PFSK-1 (cell line): ENCODE measurements at regions not wholly inside any gene's neighbourhood (a gene's known extent, or its start where the extent isn't known, plus 50 kb on each side); places are given as distances from the start of the nearest gene placed in this dataset.

Source experiments
- FOXP2 ChIP-seq: optimal IDR thresholded peaks from 2 replicates; pipeline ENCODE3; 2011; ENCODE audit warnings: borderline replicate concordance, control low read depth, inconsistent platforms; ENCODE audit not compliant: insufficient read depth; ENCODE audit errors: extremely low read length, extremely low read depth
- POLR2AphosphoS5 ChIP-seq: IDR thresholded peaks from 2 replicates; pipeline ENCODE4 v1.6.1; 2012; ENCODE audit warnings: low read depth, mild to moderate bottlenecking, control low read depth, low read length, moderate library complexity
- REST ChIP-seq, 2 experiments: IDR thresholded peaks; 2 replicates each; pipeline versions ENCODE4 v1.6.1 to v1.8.0; 2011 to 2012; ENCODE audit warnings: low read depth in 2 of 2, low read length in 2 of 2, control low read depth in 1 of 2, inconsistent platforms in 1 of 2, mild to moderate bottlenecking in 1 of 2, moderate library complexity in 1 of 2; ENCODE audit not compliant: insufficient read depth in 1 of 2
- SIN3A ChIP-seq: IDR thresholded peaks from 2 replicates; pipeline ENCODE4 v1.6.1; 2012; ENCODE audit warnings: mild to moderate bottlenecking, low read length, moderate library complexity, borderline replicate concordance; ENCODE audit not compliant: insufficient read depth
- TAF1 ChIP-seq: IDR thresholded peaks from 2 replicates; pipeline ENCODE4 v1.6.1; 2012; ENCODE audit warnings: low read length, control low read depth, borderline replicate concordance; ENCODE audit not compliant: insufficient read depth

DNA sequence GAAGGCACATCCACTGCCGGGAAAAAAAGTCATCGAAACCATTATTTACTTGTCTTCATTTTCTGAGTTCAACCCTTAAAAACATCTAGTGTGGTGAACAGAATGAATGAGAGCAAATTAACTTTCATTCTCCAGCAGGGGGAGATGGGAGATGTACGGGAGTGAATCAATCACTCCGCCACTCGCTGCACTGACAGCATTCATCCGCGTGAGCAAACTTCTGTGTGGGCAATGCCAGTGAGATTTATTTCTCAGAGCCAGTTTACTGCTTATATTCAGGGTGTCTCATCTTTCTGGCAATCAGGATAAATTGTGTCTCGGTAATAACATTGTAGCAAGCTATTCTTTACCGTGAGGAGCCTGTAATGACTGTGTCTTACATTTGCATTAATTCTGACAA, 463.6 kb upstream of the MIS18BP1 start:
- TF ChIP-seq SIN3A (no peak), REST (IDR thresholded peaks at IDR 0.05; ENCODE audit: insufficient read depth in 1 of 2, low read depth in 2 of 2, low read length in 2 of 2) (no peak)

GRCh38 chr14:45715946-45716345, 462.9 kb upstream of the MIS18BP1 start:
- TF ChIP-seq TAF1, result no peak
- TF ChIP-seq POLR2AphosphoS5, result no peak
- TF ChIP-seq REST (IDR thresholded peaks at IDR 0.05; ENCODE audit: insufficient read depth in 1 of 2, low read depth in 2 of 2, low read length in 2 of 2), result no peak
- no peak for TF ChIP-seq FOXP2
- no peak for TF ChIP-seq SIN3A

DNA sequence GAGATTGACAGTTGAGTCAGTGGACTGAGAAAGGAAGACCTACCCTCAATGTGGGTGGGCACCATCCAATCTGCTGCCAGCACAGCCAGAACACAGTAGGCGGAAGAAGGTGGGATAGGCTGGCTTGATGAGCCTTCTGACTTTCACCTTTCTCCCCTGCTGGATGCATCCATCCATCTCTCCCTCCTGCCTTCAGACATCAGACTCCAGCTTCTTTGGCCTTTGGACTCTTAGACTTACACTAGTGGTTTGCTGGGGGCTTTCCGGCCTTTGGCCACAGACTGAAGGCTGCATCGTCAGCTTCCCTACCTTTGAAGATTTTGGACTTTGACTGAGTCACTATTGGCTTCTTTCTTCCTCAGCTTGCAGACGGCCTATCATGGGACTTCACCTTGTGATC, 456.5 kb upstream of the MIS18BP1 start:
- TF ChIP-seq POLR2AphosphoS5 (no peak), SIN3A (no peak), FOXP2 (no peak), TAF1 (no peak), REST (IDR thresholded peaks at IDR 0.05; ENCODE audit: insufficient read depth in 1 of 2, low read depth in 2 of 2, low read length in 2 of 2) (no peak)

DNA sequence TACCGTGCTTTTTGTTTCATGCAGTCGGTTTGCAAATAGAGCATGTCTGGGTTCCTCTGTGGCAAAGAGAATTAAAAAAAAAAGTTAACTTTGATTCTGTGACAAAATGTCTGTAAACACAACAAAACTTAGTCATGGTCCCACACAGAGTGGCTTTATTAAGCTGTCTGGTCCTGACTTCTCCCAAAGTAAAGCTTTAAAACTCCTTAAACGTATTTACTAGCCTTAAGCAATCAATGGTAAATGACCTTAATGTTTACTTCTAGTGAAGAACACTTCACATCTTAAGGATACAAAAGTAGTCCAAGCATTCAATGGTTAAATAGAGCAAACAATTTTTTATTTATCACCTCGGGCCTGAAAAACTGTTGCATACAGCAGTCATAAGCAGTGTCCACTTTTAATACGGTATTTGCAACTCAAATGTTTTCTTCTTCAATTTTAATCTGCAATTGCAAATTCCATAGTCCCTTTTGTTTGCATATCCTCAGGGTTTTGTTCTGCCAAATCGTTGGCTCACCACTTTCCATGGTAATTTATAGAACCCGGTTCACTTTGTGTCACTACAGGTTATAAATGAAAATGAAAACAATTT, 453.0 kb upstream of the MIS18BP1 start:
- TF ChIP-seq TAF1 (no peak), POLR2AphosphoS5 (no peak), REST (IDR thresholded peaks at IDR 0.05; ENCODE audit: insufficient read depth in 1 of 2, low read depth in 2 of 2, low read length in 2 of 2) (no peak), FOXP2 (no peak), SIN3A (no peak)

GRCh38 chr14:45699471-45699870, 446.5 kb upstream of the MIS18BP1 start:
- no peak for TF ChIP-seq POLR2AphosphoS5
- TF ChIP-seq SIN3A, result no peak
- no peak for TF ChIP-seq TAF1
- TF ChIP-seq FOXP2, result no peak
- no peak for TF ChIP-seq REST (IDR thresholded peaks at IDR 0.05; ENCODE audit: insufficient read depth in 1 of 2, low read depth in 2 of 2, low read length in 2 of 2)
